ENCODE measurements at regions not wholly inside any gene's neighbourhood (a gene's known extent, or its start where the extent isn't known, plus 50 kb on each side); places are given as distances from the start of the nearest gene placed in this dataset.

GRCh38 chr3:139772539-139773500 is 95.0 kb upstream of the NMNAT3 start:
- intact Hi-C loops (cut with micrococcal nuclease; ENCODE audit: unreplicated experiment) = no loop called here
- TF ChIP-seq EZH2phosphoT487 (IDR thresholded peaks at IDR 0.05; ENCODE audit: borderline replicate concordance, low read depth, low read length) (no peak), CTCF (conservative IDR thresholded peaks at IDR 0.05; ENCODE audit: low read length) (no peak)
- ChIA-PET POLR2A (no interaction called here), CTCF (ENCODE audit: unreplicated experiment) (no interaction called here)
- Histone ChIP-seq H3K9me3 (ENCODE audit: low read length) (no peaks in the 10 kb centered on the region), H3K4me3 (ENCODE audit: low read depth, low read length, poor library complexity, severe bottlenecking) (no peak overlapping the region), H4K20me1 (ENCODE audit: insufficient read depth, low read length) (no peaks in the 10 kb centered on the region), H3K4me1 (ENCODE audit: insufficient read depth, low read length, poor library complexity, severe bottlenecking) (no peaks in the 10 kb centered on the region), H3K27ac (ENCODE audit: low read depth, low read length, poor library complexity, severe bottlenecking) (no peak overlapping the region), H3K4me2 (ENCODE audit: low read length) (no peak overlapping the region), H3K9me2 (ENCODE audit: insufficient read depth, low read length) (no peaks in the 10 kb centered on the region), H2AFZ (ENCODE audit: low read length) (no peak overlapping the region), H3K36me3 (ENCODE audit: insufficient read depth, low read length) (no peaks in the 10 kb centered on the region), H3K79me2 (ENCODE audit: insufficient read depth, low read depth, low read length) (no peaks in the 10 kb centered on the region)
- no peak for DNase-seq (ENCODE audit: low spot score)
- no TSS peak for BruUV-seq (replicated peaks)

- BruUV-seq (replicated peaks) = no TSS peak
- Histone ChIP-seq H3K79me2 (ENCODE audit: insufficient read depth, low read depth, low read length) (no peaks in the 10 kb centered on the region), H3K9me2 (ENCODE audit: insufficient read depth, low read length) (no peaks in the 10 kb centered on the region), H3K9me3 (ENCODE audit: low read length) (no peaks in the 10 kb centered on the region), H2AFZ (ENCODE audit: low read length) (no peak overlapping the region), H3K4me1 (ENCODE audit: insufficient read depth, low read length, poor library complexity, severe bottlenecking) (no peaks in the 10 kb centered on the region), H3K4me2 (ENCODE audit: low read length) (no peak overlapping the region), H3K4me3 (ENCODE audit: low read depth, low read length, poor library complexity, severe bottlenecking) (no peak overlapping the region), H3K36me3 (ENCODE audit: insufficient read depth, low read length) (no peaks in the 10 kb centered on the region), H4K20me1 (ENCODE audit: insufficient read depth, low read length) (no peaks in the 10 kb centered on the region), H3K27ac (ENCODE audit: low read depth, low read length, poor library complexity, severe bottlenecking) (no peak overlapping the region)
- ChIA-PET POLR2A (no interaction called here), CTCF (ENCODE audit: unreplicated experiment) (no interaction called here)
- TF ChIP-seq CTCF (conservative IDR thresholded peaks at IDR 0.05; ENCODE audit: low read length) = no peak
- no peak for TF ChIP-seq EZH2phosphoT487 (IDR thresholded peaks at IDR 0.05; ENCODE audit: borderline replicate concordance, low read depth, low read length)
- intact Hi-C loops (cut with micrococcal nuclease; ENCODE audit: unreplicated experiment) = no loop called here
- no peak for DNase-seq (ENCODE audit: low spot score)
Measured at GRCh38 chr3:139771331-139771730, 93.6 kb upstream of the NMNAT3 start.

- Histone ChIP-seq H3K36me3 (ENCODE audit: insufficient read depth, low read length) (no peaks in the 10 kb centered on the region), H3K9me3 (ENCODE audit: low read length) (no peaks in the 10 kb centered on the region), H2AFZ (ENCODE audit: low read length) (no peak overlapping the region), H3K9me2 (ENCODE audit: insufficient read depth, low read length) (no peaks in the 10 kb centered on the region), H3K4me2 (ENCODE audit: low read length) (no peak overlapping the region), H3K4me3 (ENCODE audit: low read depth, low read length, poor library complexity, severe bottlenecking) (no peak overlapping the region), H3K79me2 (ENCODE audit: insufficient read depth, low read depth, low read length) (no peaks in the 10 kb centered on the region), H3K27ac (ENCODE audit: low read depth, low read length, poor library complexity, severe bottlenecking) (no peak overlapping the region), H4K20me1 (ENCODE audit: insufficient read depth, low read length) (no peaks in the 10 kb centered on the region), H3K4me1 (ENCODE audit: insufficient read depth, low read length, poor library complexity, severe bottlenecking) (no peaks in the 10 kb centered on the region)
- TF ChIP-seq CTCF (conservative IDR thresholded peaks at IDR 0.05; ENCODE audit: low read length) (no peak), EZH2phosphoT487 (IDR thresholded peaks at IDR 0.05; ENCODE audit: borderline replicate concordance, low read depth, low read length) (no peak)
- no TSS peak for BruUV-seq (replicated peaks)
- ChIA-PET POLR2A (no interaction called here), CTCF (ENCODE audit: unreplicated experiment) (no interaction called here)
- intact Hi-C loops (cut with micrococcal nuclease; ENCODE audit: unreplicated experiment) = no loop called here
- DNase-seq (ENCODE audit: low spot score) = no peak
Measured at GRCh38 chr3:139770577-139770976, 92.8 kb upstream of the NMNAT3 start.
